Endothelial cell of umbilical vein (primary cell): ENCODE measurements at regions not wholly inside any gene's neighbourhood (a gene's known extent, or its start where the extent isn't known, plus 50 kb on each side); places are given as distances from the start of the nearest gene placed in this dataset.
"Not testable (repeated sequence)": the region's sequence is repeated elsewhere in the genome, so short reads cannot be mapped to it uniquely, and the experiment has no call there.

ENCODE experiments used
- CTCF ChIP-seq, 2 donors: IDR thresholded peaks; 1 replicate in 1 of 2; 2 replicates in 1 of 2; pipeline ENCODE4 v1.5.1; 2011; ENCODE audit warnings: low read length in 2 of 2, mild to moderate bottlenecking in 2 of 2, moderate library complexity in 2 of 2, control low read depth in 1 of 2, inconsistent platforms in 1 of 2, low read depth in 1 of 2; ENCODE audit not compliant: insufficient read depth in 1 of 2; ENCODE audit errors: extremely low read depth in 1 of 2
- EZH2 ChIP-seq: IDR thresholded peaks from 2 replicates; pipeline ENCODE4 v1.6.1; 2012; ENCODE audit warnings: borderline replicate concordance, low read depth, mild to moderate bottlenecking, moderate library complexity, low read length, inconsistent platforms; ENCODE audit not compliant: severe bottlenecking

DNA sequence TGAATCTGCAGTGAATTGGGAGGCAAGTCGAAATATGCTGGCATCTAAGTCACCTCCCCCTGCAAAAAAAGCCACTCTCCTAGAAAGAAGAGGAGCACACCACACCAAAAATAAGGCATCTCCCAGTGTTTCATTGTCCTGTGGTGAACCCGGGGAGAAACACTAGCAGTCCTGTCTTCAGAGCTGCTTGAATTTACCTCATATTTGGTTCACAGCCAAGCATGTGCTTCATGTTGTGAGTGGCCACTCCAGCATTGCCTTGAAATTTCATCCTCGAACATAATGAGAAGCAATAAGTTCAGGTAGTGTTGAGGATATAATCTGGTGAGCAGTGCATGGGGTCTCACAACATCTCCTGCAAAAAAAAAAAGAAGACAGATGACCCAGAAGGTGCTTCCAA is 191.9 kb downstream of the TSPY10 start:
- not testable (repeated sequence) for TF ChIP-seq CTCF (IDR thresholded peaks at IDR 0.05; ENCODE audit: extremely low read depth in 1 of 2, insufficient read depth in 1 of 2, low read depth in 1 of 2, low read length in 2 of 2); EZH2
